Hepatic stellate cell (primary cell): ENCODE measurements at regions not wholly inside any gene's neighbourhood (a gene's known extent, or its start where the extent isn't known, plus 50 kb on each side); places are given as distances from the start of the nearest gene placed in this dataset.

ENCODE experiments used
- DNase-seq: peaks from one replicate; pipeline ENCODE4 v3.0.0; 2011; ENCODE audit warnings: low spot score

GRCh38 chr17:77602062-77602746 is 356.3 kb upstream of the TNRC6C start:
- peak; percentile 89 for DNase-seq

GRCh38 chr17:77602883-77603640 is 355.4 kb upstream of the TNRC6C start:
- DNase-seq: no peak

GRCh38 chr17:77604301-77604972 is 354.1 kb upstream of the TNRC6C start:
- DNase-seq: no peak

- no peak for DNase-seq
These were observed 353.6 kb upstream of the TNRC6C start for GRCh38 chr17:77604973-77605313.

GRCh38 chr17:77606146-77606864 is 352.2 kb upstream of the TNRC6C start:
- DNase-seq: no peak

GRCh38 chr17:77606865-77607210 is 351.7 kb upstream of the TNRC6C start:
- DNase-seq: no peak

- DNase-seq: no peak
These were observed 350.9 kb upstream of the TNRC6C start for GRCh38 chr17:77607606-77608005.

- no peak for DNase-seq
These were observed 350.1 kb upstream of the TNRC6C start for GRCh38 chr17:77608431-77608830.

- no peak for DNase-seq
These were observed 348.7 kb upstream of the TNRC6C start for GRCh38 chr17:77609553-77610517.

GRCh38 chr17:77610518-77610893 is 348.0 kb upstream of the TNRC6C start:
- no peak for DNase-seq

GRCh38 chr17:77610972-77611521 is 347.5 kb upstream of the TNRC6C start:
- no peak for DNase-seq

GRCh38 chr17:77611791-77612502 is 346.6 kb upstream of the TNRC6C start:
- DNase-seq: no peak

GRCh38 chr17:77613218-77613617 is 345.3 kb upstream of the TNRC6C start:
- no peak for DNase-seq

- no peak for DNase-seq
These were observed 344.9 kb upstream of the TNRC6C start for GRCh38 chr17:77613627-77614026.

GRCh38 chr17:77615703-77616253 is 342.7 kb upstream of the TNRC6C start:
- DNase-seq: no peak

GRCh38 chr17:77616254-77616731 is 342.2 kb upstream of the TNRC6C start:
- DNase-seq: no peak

GRCh38 chr17:77617516-77617915 is 341.0 kb upstream of the TNRC6C start:
- DNase-seq: no peak

- no peak for DNase-seq
These were observed 340.3 kb upstream of the TNRC6C start for GRCh38 chr17:77618173-77618572.

GRCh38 chr17:77618731-77619130 is 339.8 kb upstream of the TNRC6C start:
- DNase-seq: no peak

GRCh38 chr17:77619326-77619725 is 339.2 kb upstream of the TNRC6C start:
- DNase-seq: no peak
